ENCODE measurements at regions not wholly inside any gene's neighbourhood (a gene's known extent, or its start where the extent isn't known, plus 50 kb on each side); places are given as distances from the start of the nearest gene placed in this dataset.

GRCh38 chr1:104467590-104467989 is 717.9 kb downstream of the AMY1C start:
- TF ChIP-seq, protein P1, sequence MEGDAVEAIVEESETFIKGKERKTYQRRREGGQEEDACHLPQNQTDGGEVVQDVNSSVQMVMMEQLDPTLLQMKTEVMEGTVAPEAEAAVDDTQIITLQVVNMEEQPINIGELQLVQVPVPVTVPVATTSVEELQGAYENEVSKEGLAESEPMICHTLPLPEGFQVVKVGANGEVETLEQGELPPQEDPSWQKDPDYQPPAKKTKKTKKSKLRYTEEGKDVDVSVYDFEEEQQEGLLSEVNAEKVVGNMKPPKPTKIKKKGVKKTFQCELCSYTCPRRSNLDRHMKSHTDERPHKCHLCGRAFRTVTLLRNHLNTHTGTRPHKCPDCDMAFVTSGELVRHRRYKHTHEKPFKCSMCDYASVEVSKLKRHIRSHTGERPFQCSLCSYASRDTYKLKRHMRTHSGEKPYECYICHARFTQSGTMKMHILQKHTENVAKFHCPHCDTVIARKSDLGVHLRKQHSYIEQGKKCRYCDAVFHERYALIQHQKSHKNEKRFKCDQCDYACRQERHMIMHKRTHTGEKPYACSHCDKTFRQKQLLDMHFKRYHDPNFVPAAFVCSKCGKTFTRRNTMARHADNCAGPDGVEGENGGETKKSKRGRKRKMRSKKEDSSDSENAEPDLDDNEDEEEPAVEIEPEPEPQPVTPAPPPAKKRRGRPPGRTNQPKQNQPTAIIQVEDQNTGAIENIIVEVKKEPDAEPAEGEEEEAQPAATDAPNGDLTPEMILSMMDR (IDR thresholded peaks at IDR 0.05; ENCODE audit: extremely low read depth, insufficient read depth, missing control alignments), result no peak
- DNase-seq (ENCODE audit: low spot score), result no peak
- in situ Hi-C loops (cut with MboI; ENCODE audit: low pct_unique_long_range_greater_than_20kb, low sequenced_read_pairs, unreplicated experiment), result no loop called here

DNA sequence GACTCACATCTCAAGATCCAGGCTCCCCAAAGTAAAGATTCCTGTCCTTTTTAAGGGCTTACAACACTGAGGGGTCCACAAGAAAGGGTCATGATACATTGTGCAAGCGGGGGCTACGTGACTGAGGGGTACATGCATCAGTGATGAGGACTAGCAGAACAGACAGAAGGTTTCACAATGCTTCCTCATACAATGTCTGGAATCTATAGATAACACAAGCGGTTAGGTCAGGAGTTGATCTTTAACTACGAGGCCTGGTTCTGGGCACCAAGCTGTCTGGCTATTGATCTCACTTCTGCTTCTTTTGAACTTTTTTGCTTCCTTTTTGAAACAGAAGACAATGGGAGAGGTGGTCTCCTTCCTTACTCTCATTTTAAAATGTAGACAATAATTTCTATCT is 718.6 kb downstream of the AMY1C start:
- TF ChIP-seq, protein P1 (IDR thresholded peaks at IDR 0.05; ENCODE audit: extremely low read depth, insufficient read depth, missing control alignments), result no peak
- DNase-seq (ENCODE audit: low spot score), result no peak
- in situ Hi-C loops (cut with MboI; ENCODE audit: low pct_unique_long_range_greater_than_20kb, low sequenced_read_pairs, unreplicated experiment), result no loop called here

- in situ Hi-C loops (cut with MboI; ENCODE audit: low pct_unique_long_range_greater_than_20kb, low sequenced_read_pairs, unreplicated experiment), result no loop called here
- no peak for DNase-seq (ENCODE audit: low spot score)
- TF ChIP-seq, protein P1 (IDR thresholded peaks at IDR 0.05; ENCODE audit: extremely low read depth, insufficient read depth, missing control alignments), result no peak
Measured at GRCh38 chr1:104476126-104476525, 726.4 kb downstream of the AMY1C start.

DNA sequence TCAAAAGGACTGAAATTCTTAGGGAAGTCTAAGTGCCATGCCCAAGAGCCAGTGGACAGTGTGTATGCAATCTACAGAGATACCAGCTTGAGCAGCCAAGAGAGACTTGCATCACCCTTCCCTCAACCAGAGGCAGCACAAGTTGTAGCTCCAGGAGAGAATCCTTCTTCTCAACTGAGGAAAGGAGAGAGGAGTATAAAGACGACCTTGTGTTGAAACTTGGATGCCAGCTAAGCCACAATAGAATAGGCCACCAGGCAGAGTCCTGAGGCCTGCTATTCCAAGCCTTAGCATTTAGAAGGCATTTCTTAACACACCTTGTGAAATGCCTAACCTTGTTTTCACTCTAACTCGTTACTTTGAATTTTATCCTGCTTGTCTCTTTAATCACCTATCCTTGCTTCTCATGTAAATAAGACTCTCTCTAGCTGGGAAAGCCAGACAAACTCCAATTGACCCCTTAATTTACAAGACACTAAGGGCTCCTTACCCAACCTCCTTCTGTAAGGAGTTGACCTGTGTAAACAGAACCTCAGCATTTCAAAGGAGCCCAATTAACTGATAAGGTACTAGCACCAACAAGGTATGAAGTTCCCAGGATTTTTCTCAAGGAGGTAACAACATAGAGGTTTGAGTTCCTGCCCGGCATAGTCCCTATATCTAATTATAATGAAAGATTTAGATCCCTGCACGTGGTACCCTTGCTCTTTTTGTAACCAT is 738.8 kb downstream of the AMY1C start:
- in situ Hi-C loops (cut with MboI; ENCODE audit: low pct_unique_long_range_greater_than_20kb, low sequenced_read_pairs, unreplicated experiment), result no loop called here
- DNase-seq (ENCODE audit: low spot score), result no peak
- TF ChIP-seq, protein P1 (IDR thresholded peaks at IDR 0.05; ENCODE audit: extremely low read depth, insufficient read depth, missing control alignments), result no peak

DNA sequence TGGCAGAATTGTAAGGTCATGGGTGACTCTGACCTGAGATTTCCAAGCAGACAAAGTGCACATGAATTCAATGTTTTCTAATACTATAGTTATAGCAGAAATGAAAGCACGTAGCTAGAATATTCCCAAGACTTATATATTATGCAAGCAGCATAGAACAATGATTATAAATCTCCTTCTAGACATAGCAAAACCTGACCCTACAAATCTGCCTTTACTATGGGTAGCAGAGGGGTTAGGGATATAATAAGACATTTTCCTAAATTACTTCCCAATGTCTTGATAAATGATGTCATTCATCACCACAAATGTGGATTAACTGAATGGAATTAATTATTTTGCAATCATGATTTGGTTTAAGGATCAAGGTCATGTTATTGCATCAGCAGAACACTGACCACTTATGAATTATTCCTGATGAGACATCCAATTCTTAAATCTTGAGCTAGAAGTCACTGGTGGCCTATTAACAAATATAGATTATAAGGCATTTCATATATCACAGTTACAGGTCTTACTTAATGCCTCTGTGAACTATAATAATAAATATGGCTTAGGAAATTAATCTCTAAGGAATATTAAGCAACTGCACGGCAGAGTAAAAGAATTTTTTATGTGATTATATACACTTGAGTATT is 776.6 kb downstream of the AMY1C start:
- in situ Hi-C loops (cut with MboI; ENCODE audit: low pct_unique_long_range_greater_than_20kb, low sequenced_read_pairs, unreplicated experiment), result no loop called here
- DNase-seq (ENCODE audit: low spot score), result no peak
- TF ChIP-seq, protein P1 (IDR thresholded peaks at IDR 0.05; ENCODE audit: extremely low read depth, insufficient read depth, missing control alignments), result no peak

- no peak for DNase-seq (ENCODE audit: low spot score)
- in situ Hi-C loops (cut with MboI; ENCODE audit: low pct_unique_long_range_greater_than_20kb, low sequenced_read_pairs, unreplicated experiment), result no loop called here
- TF ChIP-seq, protein P1 (IDR thresholded peaks at IDR 0.05; ENCODE audit: extremely low read depth, insufficient read depth, missing control alignments), result no peak
Measured at GRCh38 chr1:104531990-104532389, 782.3 kb downstream of the AMY1C start.

Measured in GM13977 (cell line).